OCI-LY7 (cell line): ENCODE measurements at regions not wholly inside any gene's neighbourhood (a gene's known extent, or its start where the extent isn't known, plus 50 kb on each side); places are given as distances from the start of the nearest gene placed in this dataset.

ENCODE experiments used
- EZH2phosphoT487 ChIP-seq: fragments of 200-600 bp; sonication (generic); IDR thresholded peaks from 2 replicates; pipeline ENCODE4 v1.6.1; 2018; ENCODE audit warnings: low read depth, borderline replicate concordance, mild to moderate bottlenecking, mixed run types, antibody characterized with exemption, low read length, moderate library complexity, mixed read lengths
- TF ChIP-seq, protein P1 (sequence below): fragments of 200-600 bp; sonication (generic); conservative IDR thresholded peaks from 2 replicates; pipeline ENCODE4 v1.5.1; 2014; ENCODE audit warnings: mild to moderate bottlenecking, antibody characterized with exemption, low read length, moderate library complexity, mixed read lengths

DNA sequence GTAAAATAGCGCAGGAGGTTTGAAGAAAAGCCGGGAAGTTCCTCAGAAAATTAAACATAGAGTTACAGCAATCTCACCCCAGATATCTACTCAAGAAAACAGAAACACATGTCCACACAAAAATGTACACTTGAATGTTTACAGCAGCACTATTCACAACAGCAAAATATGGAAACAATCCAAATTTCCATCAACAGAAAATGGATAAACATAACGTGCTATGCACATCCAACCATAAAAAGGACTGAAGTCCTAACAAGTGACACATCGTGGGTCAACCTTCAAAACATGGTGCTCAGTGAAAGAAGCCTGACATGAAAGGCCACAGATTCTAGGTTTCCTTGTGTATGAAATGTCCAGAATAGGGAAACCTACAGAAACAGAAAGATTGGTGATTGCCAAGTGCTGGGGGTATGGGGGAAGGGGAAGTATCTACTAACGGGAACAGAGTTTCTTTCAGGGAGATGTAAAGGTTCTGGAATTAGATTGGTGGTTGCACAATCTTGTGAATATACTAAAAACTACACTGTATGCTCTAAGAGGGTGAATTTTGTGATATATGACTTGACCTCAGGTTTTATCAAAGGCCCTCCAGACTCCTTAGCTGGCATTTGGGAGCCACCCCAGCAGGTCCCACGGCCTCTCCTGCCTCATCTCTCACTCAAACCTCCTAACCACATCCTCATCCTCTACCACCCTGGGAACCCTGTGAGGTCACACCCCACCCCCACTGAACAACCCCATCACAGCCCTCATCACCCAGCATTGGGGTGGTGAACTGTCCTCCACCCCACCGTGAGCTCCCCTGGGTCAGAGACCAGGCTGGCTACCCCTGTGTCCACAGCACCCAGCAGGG is 69.2 kb upstream of the PRR5 start:
- TF ChIP-seq, protein P1, sequence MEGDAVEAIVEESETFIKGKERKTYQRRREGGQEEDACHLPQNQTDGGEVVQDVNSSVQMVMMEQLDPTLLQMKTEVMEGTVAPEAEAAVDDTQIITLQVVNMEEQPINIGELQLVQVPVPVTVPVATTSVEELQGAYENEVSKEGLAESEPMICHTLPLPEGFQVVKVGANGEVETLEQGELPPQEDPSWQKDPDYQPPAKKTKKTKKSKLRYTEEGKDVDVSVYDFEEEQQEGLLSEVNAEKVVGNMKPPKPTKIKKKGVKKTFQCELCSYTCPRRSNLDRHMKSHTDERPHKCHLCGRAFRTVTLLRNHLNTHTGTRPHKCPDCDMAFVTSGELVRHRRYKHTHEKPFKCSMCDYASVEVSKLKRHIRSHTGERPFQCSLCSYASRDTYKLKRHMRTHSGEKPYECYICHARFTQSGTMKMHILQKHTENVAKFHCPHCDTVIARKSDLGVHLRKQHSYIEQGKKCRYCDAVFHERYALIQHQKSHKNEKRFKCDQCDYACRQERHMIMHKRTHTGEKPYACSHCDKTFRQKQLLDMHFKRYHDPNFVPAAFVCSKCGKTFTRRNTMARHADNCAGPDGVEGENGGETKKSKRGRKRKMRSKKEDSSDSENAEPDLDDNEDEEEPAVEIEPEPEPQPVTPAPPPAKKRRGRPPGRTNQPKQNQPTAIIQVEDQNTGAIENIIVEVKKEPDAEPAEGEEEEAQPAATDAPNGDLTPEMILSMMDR: no peak
- no peak for TF ChIP-seq EZH2phosphoT487
